Neural crest cell (in vitro differentiated cells): ENCODE measurements at regions not wholly inside any gene's neighbourhood (a gene's known extent, or its start where the extent isn't known, plus 50 kb on each side); places are given as distances from the start of the nearest gene placed in this dataset.

Experiments
- DNase-seq: peaks from one replicate; pipeline ENCODE4 v3.0.0; 2021; ENCODE audit warnings: low read depth, mixed read lengths, low spot score
- H3K27ac Mint-ChIP-seq: one replicate; pipeline ENCODE4 v1.8.0; 2021; ENCODE audit warnings: mild to moderate bottlenecking, mixed read lengths; ENCODE audit not compliant: unreplicated experiment
- H3K27me3 Mint-ChIP-seq: 2 replicates; pipeline ENCODE4 v1.8.0; 2021; ENCODE audit warnings: low read depth, mild to moderate bottlenecking, mixed read lengths
- H3K36me3 Mint-ChIP-seq: 2 replicates; pipeline ENCODE4 v1.8.0; 2021; ENCODE audit warnings: low read depth, mild to moderate bottlenecking, mixed read lengths
- H3K4me1 Mint-ChIP-seq: 2 replicates; pipeline ENCODE4 v1.8.0; 2021; ENCODE audit warnings: mixed read lengths
- H3K4me3 Mint-ChIP-seq: one replicate; pipeline ENCODE4 v1.8.0; 2021; ENCODE audit warnings: mild to moderate bottlenecking, mixed read lengths
- H3K9me3 Mint-ChIP-seq: 2 replicates; pipeline ENCODE4 v1.8.0; 2021; ENCODE audit warnings: mixed read lengths
- TF ChIP-seq, protein P1 (sequence below): fragments of 200-600 bp; sonication (generic); conservative IDR thresholded peaks from 2 replicates; pipeline ENCODE4 v1.5.0; 2021; ENCODE audit warnings: antibody characterized with exemption, mild to moderate bottlenecking

DNA sequence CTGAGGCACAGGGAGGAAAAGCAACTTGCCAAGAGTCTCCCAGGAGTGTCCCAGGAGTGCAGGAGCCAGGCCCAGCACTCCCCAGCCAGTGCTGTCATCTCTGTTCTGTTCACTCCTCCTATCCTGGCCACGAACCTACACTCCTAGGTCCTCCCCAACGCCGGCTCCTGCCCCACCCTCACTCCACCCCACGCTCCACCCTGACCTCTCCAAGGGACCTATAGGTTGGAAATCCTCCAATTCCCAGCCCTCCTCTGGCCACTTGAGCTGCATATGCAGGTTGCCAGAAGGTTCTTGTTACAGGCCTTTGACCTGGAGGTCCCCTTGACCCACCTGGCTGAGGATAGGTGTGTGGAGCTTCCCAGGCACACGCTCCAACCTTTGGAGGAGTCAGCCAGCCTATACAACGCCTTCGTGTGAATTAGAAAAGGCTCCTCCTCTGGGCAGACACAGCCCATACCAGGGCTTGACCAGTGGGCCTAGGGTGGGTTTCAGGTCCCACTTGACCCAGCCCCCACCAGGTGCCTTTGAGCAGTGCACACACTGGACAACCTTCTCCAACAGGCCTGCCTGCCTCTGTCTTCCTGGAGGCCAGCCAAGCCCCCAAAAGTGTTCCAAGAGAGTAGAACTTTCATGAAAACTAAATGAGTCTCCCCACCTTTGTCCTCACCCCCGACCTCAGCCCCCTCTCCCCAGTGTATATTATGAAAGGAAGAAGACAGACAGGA, 167.2 kb upstream of the TLE3 start:
- Mint-ChIP-seq H3K4me3 (no peak overlapping the region), H3K27me3 (peaks cover 7% of the 10 kb centered on the region), H3K9me3 (no peaks in the 10 kb centered on the region), H3K4me1 (peaks cover 64% of the 10 kb centered on the region), H3K36me3 (no peaks in the 10 kb centered on the region), H3K27ac (no peak overlapping the region)
- TF ChIP-seq, protein P1, sequence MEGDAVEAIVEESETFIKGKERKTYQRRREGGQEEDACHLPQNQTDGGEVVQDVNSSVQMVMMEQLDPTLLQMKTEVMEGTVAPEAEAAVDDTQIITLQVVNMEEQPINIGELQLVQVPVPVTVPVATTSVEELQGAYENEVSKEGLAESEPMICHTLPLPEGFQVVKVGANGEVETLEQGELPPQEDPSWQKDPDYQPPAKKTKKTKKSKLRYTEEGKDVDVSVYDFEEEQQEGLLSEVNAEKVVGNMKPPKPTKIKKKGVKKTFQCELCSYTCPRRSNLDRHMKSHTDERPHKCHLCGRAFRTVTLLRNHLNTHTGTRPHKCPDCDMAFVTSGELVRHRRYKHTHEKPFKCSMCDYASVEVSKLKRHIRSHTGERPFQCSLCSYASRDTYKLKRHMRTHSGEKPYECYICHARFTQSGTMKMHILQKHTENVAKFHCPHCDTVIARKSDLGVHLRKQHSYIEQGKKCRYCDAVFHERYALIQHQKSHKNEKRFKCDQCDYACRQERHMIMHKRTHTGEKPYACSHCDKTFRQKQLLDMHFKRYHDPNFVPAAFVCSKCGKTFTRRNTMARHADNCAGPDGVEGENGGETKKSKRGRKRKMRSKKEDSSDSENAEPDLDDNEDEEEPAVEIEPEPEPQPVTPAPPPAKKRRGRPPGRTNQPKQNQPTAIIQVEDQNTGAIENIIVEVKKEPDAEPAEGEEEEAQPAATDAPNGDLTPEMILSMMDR = no peak
- no peak for DNase-seq

DNA sequence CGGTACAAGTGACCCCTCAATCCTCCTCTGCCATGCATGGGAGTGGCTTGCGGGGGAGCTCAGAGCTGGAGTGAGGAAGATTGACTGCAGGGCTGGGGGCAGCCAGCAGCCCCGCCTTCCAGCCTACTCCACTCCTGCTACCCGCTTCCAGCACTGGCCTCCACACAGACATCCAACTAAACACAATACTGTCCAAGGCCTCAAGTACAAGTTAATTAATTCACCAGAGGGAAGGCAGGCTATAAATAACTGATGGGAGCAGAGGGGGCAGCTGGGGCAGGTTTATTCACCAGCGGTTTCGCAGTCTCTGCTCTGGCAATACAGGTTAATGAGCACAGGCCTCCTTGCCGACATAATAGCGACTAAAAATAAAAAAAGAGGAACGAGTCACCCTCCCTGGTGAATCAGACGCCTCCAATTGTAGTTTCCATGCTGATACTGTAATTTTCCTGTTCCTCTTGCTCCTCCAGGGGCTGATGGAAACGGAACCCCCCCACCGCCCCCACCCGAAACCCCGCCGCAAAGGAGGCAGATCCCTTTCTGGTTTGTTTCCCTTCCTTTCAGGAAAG, 166.4 kb upstream of the TLE3 start:
- Mint-ChIP-seq H3K4me1 (peaks cover 62% of the 10 kb centered on the region), H3K9me3 (no peaks in the 10 kb centered on the region), H3K36me3 (no peaks in the 10 kb centered on the region), H3K27ac (no peak overlapping the region), H3K4me3 (no peak overlapping the region), H3K27me3 (peaks cover 3% of the 10 kb centered on the region)
- DNase-seq = peak; percentile 38
- TF ChIP-seq, protein P1 = no peak

DNA sequence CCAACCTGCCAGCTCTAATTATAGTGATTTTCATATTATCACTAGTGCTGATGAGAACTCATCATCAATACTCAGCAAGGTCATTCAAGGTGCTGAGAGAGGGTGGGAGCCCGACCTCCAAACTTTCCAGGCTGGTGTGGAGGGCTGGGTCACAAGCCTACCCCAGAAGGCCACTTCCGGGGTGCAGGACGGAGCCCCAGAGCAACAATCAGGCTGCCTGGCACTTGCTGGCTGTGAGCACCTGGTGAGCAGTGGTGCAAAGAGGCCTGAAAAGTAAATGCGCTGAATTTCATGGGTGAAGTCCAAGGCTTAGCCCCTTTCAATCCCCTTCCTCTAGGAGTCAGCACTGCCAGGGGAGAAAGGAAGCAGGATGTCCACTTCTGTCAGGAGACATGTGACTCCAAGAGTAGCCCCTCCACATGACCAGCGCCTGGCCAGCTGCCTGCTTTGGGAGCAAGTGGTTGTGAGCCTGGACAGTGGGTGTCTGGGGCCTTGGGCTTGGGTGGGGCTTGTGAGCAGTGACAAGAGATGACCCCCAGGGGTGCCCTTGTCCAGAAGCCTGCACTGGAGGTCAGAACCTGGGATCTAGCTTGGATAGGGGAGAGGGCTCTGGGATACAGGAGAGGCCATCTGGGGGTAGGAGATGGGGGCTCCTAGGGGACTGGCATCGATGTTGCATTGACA, 165.0 kb upstream of the TLE3 start:
- H3K4me1 Mint-ChIP-seq = peaks cover 48% of the 10 kb centered on the region
- peaks cover 3% of the 10 kb centered on the region for H3K27me3 Mint-ChIP-seq
- no peak for DNase-seq
- H3K27ac Mint-ChIP-seq = no peak overlapping the region
- H3K9me3 Mint-ChIP-seq = no peaks in the 10 kb centered on the region
- no peaks in the 10 kb centered on the region for H3K36me3 Mint-ChIP-seq
- TF ChIP-seq, protein P1 = no peak
- no peak overlapping the region for H3K4me3 Mint-ChIP-seq

DNA sequence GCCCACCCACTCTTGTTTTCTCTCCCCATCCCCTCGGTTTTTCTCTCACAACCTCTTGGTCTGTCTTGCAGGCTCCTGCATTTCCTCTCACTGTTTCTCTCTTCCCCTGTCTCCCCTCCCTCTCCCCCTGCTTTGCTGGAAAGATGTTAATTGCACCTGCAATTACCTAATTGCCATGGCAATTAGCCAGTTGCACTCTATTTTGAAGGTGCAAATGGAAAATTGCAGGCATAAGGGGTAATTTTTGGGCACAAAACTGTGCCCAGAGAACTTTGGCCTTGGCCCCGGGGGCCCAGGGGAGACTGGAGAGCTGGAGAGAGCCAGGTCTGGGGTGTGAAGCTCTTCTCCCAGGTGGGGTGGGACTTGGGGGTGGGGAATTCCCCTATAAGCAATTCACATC, 164.5 kb upstream of the TLE3 start:
- H3K4me1 Mint-ChIP-seq = peaks cover 43% of the 10 kb centered on the region
- peaks cover 3% of the 10 kb centered on the region for H3K27me3 Mint-ChIP-seq

DNA sequence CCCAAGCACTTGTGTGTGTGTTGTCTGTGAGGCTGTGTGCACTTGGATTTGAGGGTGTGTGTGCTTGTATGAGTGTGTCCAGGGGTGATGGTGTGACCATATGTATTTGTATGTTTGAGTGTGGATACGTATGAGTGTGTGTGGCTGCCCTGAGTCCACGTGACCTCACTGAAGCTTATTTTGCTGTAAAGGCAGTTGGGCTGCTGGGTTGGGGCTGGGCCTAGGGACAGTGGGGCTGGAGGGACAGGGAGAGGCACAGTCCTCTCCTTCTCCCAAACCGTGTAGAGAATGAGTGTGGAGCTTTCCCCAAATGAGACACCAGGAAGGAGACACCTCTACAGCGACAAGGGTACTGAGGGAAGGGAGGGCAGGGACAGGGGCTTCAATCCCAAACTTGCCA, 163.4 kb upstream of the TLE3 start:
- TF ChIP-seq, protein P1 = no peak

More for the DNA sequence above, 164.5 kb upstream of the TLE3 start:
- Mint-ChIP-seq H3K9me3 (no peaks in the 10 kb centered on the region), H3K4me3 (no peak overlapping the region), H3K36me3 (no peaks in the 10 kb centered on the region), H3K27ac (no peak overlapping the region)
- DNase-seq = no peak
- TF ChIP-seq, protein P1 = no peak

More for the DNA sequence above, 163.4 kb upstream of the TLE3 start:
- Mint-ChIP-seq H3K27ac (peak overlapping the region; percentile 62), H3K27me3 (peaks cover 3% of the 10 kb centered on the region), H3K4me3 (no peak overlapping the region), H3K36me3 (no peaks in the 10 kb centered on the region), H3K9me3 (no peaks in the 10 kb centered on the region), H3K4me1 (peaks cover 32% of the 10 kb centered on the region)
- DNase-seq = no peak
